ENCODE measurements at regions not wholly inside any gene's neighbourhood (a gene's known extent, or its start where the extent isn't known, plus 50 kb on each side); places are given as distances from the start of the nearest gene placed in this dataset.

DNA sequence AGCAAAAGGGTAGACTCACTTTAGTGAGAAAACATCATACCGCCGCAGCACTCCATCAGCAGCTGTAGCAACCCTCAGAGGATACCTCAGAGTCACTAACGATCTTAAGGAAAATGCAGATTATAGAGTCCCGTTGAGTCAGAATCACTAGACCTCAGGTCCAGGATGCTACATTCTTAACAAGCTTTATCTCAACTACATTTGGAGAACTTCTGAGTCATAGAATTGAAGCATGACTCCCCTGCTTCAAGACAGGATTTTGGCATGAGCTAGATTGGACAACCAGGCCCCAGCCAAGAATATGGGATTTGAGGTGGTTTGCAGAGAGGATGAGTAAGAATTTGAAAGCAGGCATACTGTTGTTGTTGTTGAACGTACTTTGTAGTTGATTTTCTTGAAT lies 118.9 kb upstream of the UBL3 start:
- TF ChIP-seq, protein P1, sequence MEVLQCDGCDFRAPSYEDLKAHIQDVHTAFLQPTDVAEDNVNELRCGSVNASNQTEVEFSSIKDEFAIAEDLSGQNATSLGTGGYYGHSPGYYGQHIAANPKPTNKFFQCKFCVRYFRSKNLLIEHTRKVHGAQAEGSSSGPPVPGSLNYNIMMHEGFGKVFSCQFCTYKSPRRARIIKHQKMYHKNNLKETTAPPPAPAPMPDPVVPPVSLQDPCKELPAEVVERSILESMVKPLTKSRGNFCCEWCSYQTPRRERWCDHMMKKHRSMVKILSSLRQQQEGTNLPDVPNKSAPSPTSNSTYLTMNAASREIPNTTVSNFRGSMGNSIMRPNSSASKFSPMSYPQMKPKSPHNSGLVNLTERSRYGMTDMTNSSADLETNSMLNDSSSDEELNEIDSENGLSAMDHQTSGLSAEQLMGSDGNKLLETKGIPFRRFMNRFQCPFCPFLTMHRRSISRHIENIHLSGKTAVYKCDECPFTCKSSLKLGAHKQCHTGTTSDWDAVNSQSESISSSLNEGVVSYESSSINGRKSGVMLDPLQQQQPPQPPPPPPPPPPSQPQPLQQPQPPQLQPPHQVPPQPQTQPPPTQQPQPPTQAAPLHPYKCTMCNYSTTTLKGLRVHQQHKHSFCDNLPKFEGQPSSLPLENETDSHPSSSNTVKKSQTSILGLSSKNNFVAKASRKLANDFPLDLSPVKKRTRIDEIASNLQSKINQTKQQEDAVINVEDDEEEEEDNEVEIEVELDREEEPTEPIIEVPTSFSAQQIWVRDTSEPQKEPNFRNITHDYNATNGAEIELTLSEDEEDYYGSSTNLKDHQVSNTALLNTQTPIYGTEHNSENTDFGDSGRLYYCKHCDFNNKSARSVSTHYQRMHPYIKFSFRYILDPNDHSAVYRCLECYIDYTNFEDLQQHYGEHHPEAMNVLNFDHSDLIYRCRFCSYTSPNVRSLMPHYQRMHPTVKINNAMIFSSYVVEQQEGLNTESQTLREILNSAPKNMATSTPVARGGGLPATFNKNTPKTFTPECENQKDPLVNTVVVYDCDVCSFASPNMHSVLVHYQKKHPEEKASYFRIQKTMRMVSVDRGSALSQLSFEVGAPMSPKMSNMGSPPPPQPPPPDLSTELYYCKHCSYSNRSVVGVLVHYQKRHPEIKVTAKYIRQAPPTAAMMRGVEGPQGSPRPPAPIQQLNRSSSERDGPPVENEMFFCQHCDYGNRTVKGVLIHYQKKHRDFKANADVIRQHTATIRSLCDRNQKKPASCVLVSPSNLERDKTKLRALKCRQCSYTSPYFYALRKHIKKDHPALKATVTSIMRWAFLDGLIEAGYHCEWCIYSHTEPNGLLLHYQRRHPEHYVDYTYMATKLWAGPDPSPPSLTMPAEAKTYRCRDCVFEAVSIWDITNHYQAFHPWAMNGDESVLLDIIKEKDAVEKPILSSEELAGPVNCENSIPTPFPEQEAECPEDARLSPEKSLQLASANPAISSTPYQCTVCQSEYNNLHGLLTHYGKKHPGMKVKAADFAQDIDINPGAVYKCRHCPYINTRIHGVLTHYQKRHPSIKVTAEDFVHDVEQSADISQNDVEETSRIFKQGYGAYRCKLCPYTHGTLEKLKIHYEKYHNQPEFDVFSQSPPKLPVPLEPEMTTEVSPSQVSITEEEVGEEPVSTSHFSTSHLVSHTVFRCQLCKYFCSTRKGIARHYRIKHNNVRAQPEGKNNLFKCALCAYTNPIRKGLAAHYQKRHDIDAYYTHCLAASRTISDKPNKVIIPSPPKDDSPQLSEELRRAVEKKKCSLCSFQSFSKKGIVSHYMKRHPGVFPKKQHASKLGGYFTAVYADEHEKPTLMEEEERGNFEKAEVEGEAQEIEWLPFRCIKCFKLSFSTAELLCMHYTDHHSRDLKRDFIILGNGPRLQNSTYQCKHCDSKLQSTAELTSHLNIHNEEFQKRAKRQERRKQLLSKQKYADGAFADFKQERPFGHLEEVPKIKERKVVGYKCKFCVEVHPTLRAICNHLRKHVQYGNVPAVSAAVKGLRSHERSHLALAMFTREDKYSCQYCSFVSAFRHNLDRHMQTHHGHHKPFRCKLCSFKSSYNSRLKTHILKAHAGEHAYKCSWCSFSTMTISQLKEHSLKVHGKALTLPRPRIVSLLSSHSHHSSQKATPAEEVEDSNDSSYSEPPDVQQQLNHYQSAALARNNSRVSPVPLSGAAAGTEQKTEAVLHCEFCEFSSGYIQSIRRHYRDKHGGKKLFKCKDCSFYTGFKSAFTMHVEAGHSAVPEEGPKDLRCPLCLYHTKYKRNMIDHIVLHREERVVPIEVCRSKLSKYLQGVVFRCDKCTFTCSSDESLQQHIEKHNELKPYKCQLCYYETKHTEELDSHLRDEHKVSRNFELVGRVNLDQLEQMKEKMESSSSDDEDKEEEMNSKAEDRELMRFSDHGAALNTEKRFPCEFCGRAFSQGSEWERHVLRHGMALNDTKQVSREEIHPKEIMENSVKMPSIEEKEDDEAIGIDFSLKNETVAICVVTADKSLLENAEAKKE (CRISPR knock-in tag; IDR thresholded peaks at IDR 0.05) = no peak
- TF ChIP-seq, protein P2, sequence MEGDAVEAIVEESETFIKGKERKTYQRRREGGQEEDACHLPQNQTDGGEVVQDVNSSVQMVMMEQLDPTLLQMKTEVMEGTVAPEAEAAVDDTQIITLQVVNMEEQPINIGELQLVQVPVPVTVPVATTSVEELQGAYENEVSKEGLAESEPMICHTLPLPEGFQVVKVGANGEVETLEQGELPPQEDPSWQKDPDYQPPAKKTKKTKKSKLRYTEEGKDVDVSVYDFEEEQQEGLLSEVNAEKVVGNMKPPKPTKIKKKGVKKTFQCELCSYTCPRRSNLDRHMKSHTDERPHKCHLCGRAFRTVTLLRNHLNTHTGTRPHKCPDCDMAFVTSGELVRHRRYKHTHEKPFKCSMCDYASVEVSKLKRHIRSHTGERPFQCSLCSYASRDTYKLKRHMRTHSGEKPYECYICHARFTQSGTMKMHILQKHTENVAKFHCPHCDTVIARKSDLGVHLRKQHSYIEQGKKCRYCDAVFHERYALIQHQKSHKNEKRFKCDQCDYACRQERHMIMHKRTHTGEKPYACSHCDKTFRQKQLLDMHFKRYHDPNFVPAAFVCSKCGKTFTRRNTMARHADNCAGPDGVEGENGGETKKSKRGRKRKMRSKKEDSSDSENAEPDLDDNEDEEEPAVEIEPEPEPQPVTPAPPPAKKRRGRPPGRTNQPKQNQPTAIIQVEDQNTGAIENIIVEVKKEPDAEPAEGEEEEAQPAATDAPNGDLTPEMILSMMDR (conservative IDR thresholded peaks at IDR 0.05; ENCODE audit: low read depth in 2 of 2) = no peak

All from GM23338 (cell line).